H54 (cell line): ENCODE measurements at regions not wholly inside any gene's neighbourhood (a gene's known extent, or its start where the extent isn't known, plus 50 kb on each side); places are given as distances from the start of the nearest gene placed in this dataset.

ENCODE experiments used
- DNase-seq: peaks from one replicate; pipeline ENCODE4 v3.0.0; 2011; ENCODE audit warnings: low spot score, mixed read lengths; ENCODE audit not compliant: insufficient read length
- FAIRE-seq: peaks from 3 replicates; lab custom pipeline; 2011; peaks lifted over from hg19 to GRCh38; lab: Jason Lieb, UNC
- POLR2A ChIP-seq: IDR thresholded peaks from 2 replicates; pipeline ENCODE4 v1.6.1; 2011; ENCODE audit warnings: low read depth, mild to moderate bottlenecking, low read length

DNA sequence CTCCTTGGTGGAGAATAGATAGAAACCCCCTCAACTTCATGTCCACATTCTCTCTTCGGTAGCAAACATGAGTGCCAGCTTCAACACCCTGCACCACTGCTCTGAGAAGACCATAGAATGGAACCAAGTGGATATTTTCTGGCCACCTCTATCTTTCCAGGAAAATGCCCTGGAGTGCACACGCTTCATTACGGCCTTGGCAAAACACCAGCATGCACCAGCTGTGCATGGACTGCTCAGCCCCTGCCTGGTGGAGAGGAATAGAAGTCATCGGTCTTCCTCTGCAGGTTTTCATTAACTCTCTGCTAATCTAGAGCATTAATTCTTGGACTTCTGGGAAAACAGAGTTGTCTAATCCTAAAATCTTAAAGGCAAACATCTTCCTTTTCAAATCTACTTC is 211.6 kb upstream of the TMEM161B start:
- FAIRE-seq (no peak), DNase-seq (no peak)
- TF ChIP-seq POLR2A, result no peak

DNA sequence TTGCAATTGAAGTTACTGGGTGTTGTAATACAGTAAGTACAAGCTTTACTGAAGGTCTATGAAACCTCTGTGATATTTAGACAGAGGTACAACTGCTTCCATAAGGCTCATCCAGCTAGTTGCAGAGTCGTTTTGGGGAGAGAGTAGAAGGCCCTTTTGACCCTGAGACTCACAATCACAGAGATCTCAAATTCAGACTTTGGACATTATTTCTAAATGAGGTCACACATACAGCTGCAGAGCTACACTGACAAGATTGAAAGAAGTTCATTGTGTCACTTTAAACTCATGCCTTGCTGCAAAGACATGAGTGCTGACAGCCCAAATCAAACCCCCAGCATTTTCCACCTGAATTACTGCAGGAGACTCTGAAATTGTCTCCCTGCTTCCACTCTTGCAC is 205.9 kb upstream of the TMEM161B start:
- FAIRE-seq (no peak), DNase-seq (no peak)
- no peak for TF ChIP-seq POLR2A

DNA sequence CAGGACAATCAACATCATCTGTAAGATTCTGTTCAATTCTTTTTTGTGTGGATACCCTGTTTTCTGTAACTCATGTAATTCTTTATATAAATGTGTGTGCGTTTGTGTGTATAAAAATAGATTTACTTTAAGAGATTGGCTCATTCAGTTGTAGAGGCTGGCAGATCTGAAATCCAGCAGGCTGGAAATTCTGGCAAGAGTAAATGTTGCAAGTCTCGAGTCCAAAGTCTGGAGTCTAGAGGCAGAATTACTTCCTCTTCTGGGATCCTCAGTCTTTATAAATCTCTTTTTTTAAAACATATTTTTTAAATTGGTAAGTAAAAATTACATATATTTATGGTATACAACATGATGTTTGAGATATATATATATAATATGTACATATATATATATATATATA is 202.1 kb upstream of the TMEM161B start:
- FAIRE-seq (no peak), DNase-seq (no peak)
- no peak for TF ChIP-seq POLR2A

DNA sequence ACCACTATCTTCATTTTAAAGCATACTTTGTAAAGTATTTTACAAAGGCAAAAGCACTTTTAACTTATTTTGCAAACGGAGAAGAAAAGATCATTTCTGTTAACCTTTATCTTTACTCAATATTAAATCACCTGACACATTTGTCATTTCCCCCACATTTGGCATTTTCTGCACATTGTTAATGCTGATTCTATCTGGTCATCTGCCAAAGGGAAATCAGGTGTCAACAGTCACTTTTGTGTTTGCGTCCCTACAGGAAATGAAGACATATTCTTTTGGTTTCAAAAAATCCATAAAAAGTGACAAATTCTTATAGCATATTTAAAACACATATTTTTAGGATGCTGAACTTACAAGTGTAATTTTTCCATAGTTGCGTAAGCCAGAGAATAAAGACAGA is 191.3 kb upstream of the TMEM161B start:
- TF ChIP-seq POLR2A, result no peak
- no peak for FAIRE-seq
- DNase-seq, result no peak

DNA sequence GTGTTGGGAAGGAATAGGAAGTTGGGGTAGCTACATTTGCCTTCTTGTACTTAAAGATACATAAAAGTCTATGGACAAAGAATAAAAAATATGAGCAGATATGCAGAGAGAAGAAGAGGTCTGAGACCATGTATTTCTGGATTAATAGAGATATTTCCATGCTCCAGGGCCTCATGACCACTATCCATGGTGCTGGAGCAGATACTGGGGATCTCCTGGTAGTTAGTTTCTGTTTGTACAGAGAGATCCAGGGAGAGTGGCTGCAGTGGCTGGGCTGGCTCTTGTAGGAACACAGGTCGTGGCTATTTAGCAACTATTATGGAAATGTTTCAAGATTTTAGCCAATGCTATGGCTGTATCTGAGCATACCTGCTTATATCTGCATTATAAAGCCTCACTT is 184.2 kb upstream of the TMEM161B start:
- no peak for TF ChIP-seq POLR2A
- FAIRE-seq, result no peak
- no peak for DNase-seq

DNA sequence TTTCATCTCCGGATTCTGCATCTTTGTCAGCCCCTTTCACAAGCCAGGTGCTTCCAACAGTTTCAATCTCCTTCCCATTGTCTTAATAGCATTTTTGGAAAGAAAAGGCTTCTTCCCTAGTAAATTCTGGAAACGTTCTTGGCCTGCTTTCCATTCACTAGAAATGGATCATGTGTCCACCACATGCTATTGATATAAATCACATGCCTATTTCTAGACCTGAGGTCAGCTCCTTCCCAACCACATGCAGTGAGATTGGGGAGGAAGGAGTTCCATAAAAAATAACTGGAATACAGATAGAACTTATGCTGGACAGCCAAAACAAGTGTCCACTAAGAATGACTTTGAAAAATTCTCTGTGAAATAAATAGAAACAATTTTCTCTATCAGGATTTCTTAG is 181.6 kb upstream of the TMEM161B start:
- DNase-seq (no peak), FAIRE-seq (no peak)
- no peak for TF ChIP-seq POLR2A

DNA sequence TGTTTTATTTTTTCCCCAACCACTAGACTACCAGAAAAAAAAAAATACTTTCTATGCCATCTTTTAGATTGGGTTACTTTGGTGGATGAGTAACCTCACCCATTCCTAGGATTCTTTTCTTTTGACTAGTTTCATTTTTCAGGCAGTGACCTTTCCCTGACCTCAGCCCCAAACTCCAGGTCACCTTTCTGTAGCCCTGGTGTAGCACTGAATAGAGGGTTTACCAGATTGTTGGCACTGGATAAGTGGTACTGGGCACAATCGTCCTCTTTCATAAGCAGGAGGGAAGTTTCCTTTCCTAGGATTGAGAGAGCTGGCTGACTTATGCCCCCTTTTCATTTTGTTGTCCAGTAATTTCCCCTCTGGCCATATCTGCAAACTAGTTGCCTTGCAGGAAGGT is 169.4 kb upstream of the TMEM161B start:
- DNase-seq (peak; percentile 15), FAIRE-seq (peak; percentile 84)
- TF ChIP-seq POLR2A, result no peak

DNA sequence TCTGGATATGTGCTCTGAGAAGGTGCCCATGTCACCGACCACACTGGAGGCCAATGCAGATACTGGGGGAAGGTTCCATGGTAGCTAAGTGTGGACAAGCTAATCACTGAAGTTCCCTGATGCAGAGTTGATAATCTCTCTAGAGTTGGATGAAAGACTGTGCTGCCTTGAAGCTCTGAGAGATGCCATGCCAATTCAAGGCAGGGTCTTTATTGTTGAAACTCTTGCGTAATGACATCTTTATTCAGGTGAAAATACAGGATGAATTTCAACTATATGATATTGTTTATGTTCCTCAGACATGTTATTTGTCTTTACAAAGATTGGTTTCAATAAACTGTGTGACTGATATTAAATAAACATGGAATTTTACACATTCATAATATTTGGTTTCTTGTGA is 167.6 kb upstream of the TMEM161B start:
- DNase-seq, result no peak
- no peak for TF ChIP-seq POLR2A
- peak; percentile 15 for FAIRE-seq

DNA sequence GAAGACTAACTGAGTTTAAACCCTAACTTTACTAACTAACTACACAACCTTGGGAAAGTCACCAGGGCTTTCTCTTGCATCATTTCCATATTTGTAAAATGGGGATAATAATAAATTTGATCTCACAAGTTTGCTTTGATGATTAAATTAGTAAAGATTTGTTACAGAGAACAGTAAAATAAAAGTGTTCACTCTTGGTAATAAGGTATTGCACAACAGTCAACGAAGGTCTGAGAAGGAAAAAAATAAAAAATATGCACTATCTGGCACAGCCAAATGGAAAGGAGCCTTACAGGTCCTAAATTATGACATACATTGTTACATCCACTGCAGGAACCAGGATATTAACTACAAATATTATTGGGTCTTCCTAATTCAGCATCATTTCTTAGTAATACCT is 160.0 kb upstream of the TMEM161B start:
- DNase-seq (no peak), FAIRE-seq (no peak)
- no peak for TF ChIP-seq POLR2A

DNA sequence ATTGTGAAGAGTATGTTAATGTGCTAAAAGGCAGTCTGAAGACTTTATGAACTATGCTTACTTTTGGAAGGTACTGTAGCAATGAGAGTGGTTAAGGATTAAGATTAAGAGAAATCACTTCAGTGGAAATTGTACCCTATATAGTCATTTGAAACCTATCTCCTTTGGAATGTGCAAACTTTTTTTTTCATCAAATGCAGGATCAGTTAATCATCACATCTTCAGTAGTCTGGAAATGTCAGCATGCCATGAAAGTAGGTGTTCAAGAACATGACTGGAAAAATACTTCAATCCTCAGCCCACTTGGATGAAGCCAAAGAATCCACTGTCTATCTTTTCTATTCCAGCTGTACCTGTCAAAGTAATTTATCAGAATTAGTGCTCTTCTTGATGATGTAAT is 157.8 kb upstream of the TMEM161B start:
- no peak for FAIRE-seq
- no peak for TF ChIP-seq POLR2A
- DNase-seq, result no peak

DNA sequence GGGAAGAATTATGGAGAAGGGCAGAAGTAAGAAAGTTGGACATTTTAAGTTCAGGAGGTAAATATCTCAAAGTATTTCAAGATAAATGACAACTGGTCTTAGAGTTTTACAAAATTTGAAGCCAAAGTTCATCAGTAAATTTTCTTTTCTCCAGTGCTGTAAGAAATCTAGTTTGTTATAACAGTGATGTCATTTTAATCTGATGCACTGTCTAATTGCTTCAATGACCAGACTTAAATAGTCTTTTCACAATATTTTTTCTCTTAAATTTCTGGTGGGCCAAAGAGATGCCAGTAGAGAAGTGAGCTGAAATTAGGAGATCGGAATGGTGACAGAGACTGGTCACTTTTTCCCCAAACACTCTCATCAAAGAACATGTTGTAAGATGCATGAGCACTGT is 156.5 kb upstream of the TMEM161B start:
- TF ChIP-seq POLR2A, result no peak
- FAIRE-seq (no peak), DNase-seq (no peak)

DNA sequence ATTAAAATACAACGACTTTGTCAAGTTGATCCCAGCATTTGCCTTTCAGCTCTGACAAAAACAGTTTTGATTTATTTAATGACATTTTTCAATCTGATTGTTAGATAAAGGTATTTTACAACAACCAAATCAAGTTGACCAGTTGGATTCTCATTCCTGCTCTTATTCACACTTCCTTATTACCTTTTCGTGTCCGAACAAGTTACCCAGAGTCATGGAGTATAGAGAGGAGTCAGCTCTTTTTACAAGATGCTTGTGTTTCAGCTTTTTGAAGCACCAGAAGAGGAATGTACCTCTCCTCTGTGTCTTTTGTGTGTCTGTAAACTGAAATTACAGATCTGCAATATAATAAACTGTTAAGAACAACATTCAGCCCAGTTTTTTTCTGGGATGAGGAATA is 151.3 kb upstream of the TMEM161B start:
- no peak for DNase-seq
- no peak for FAIRE-seq
- no peak for TF ChIP-seq POLR2A

DNA sequence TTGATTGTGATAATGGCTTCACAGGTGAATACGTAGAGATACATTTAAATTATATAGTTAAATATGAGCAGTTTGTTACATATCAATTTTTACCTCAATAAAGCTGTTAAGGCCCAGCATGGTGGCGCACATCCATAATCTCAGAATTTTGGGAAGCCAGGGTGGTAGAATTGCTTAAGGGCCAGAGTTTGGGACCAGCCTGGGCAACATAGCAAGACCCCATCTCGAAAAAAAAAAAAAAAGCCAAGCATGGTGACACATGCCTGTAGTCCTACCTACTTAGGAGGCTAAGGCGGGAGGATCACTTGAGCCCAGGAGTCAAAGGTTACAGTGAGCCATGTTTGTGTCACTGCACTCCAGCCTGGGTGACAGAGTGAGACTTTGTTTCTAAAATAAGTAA is 138.7 kb upstream of the TMEM161B start:
- DNase-seq (no peak), FAIRE-seq (no peak)
- no peak for TF ChIP-seq POLR2A

DNA sequence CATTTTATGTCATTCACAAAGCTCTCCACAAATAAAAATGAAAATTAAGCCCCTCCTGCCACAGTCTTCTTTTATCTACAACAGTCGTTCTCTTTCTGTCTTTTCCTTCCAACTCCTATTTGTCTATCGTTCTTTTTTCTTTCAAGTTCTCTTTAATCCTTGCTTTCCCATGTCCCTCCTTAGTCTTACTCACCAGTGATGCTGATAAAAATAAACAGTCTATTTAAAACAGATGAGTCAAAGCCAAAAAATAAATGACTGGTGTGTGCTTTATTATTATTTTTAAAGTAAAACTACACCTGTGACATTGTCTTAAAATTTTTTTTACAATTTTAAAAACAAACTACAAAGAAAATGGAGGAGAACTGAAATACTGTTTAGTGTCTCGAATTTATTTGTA is 137.1 kb upstream of the TMEM161B start:
- DNase-seq, result no peak
- no peak for TF ChIP-seq POLR2A
- no peak for FAIRE-seq

DNA sequence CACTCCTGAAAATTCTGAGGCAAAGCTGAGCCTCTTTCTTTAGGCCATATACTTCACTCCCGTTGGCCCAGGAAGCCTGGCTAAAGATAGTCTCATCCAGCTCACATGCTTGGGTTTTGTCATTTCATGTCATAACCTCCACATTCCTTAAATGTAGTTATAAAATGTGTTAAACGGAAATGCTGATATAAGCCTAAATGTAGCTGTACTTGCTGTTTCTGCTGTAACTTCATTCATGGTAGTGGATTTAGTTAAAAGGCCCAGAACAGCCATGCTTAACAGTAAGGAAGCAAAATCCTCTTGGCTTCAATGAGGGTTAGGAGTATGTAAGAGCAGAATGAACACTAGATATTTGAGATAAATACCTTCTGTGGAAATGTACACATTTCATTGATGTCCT is 135.8 kb upstream of the TMEM161B start:
- no peak for DNase-seq
- no peak for FAIRE-seq
- no peak for TF ChIP-seq POLR2A

DNA sequence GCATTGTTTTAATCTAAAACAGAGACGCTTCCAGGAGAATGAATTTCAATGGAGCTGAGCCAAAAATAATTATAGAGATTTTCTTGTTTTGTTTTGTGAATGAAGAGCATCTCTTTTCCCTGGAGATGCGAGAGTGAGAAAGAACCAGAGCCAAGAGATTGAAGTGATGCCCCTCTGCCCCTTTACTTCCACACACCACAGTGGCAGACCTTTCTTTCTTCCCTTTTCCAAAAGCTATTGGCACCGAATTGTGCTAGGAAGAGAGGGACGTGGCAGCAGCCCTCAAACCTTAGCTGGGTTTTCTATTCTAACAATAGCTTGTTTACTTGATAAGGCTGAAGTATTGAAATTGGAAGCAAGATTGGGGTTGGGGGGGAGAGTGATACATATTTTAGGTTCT is 133.0 kb upstream of the TMEM161B start:
- FAIRE-seq, result no peak
- no peak for TF ChIP-seq POLR2A
- DNase-seq, result no peak
